ENCODE measurements at regions not wholly inside any gene's neighbourhood (a gene's known extent, or its start where the extent isn't known, plus 50 kb on each side); places are given as distances from the start of the nearest gene placed in this dataset.
A peak's percentile ranks its signal among the peaks of the same experiment; 100 is the strongest.

DNA sequence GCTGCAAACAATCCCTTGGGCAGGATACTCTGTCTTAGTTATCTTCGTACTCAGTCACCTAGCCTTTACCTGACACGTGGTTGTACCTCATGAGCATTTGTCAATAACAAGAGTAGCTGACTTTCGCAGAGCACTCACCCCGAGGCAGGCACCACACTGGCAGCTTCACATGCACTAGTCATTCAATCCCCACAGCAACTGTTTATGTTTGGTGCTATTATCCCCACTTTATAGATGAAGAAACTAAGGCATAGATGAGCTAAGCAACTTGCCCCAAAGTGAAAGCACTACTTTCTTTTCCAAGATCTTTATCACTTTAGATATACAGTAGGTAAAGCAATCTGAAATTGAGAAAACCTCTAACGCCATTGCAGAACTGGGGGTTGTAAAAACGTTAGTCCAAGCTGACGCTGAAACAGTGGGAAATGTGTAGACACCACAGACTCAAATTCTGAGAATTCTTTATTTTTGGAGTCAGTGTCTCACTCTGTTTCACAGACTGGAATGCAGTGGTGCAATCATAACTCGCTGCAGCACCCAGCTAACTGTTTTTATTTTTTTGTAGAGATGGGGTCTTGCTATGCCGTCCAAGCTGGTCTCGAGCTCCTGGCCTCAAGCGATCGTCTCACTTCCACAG is 446.0 kb downstream of the FOXO1 start:
- TF ChIP-seq, protein P1, sequence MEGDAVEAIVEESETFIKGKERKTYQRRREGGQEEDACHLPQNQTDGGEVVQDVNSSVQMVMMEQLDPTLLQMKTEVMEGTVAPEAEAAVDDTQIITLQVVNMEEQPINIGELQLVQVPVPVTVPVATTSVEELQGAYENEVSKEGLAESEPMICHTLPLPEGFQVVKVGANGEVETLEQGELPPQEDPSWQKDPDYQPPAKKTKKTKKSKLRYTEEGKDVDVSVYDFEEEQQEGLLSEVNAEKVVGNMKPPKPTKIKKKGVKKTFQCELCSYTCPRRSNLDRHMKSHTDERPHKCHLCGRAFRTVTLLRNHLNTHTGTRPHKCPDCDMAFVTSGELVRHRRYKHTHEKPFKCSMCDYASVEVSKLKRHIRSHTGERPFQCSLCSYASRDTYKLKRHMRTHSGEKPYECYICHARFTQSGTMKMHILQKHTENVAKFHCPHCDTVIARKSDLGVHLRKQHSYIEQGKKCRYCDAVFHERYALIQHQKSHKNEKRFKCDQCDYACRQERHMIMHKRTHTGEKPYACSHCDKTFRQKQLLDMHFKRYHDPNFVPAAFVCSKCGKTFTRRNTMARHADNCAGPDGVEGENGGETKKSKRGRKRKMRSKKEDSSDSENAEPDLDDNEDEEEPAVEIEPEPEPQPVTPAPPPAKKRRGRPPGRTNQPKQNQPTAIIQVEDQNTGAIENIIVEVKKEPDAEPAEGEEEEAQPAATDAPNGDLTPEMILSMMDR (IDR thresholded peaks at IDR 0.05; ENCODE audit: insufficient read depth, missing control alignments) = no peak
- FAIRE-seq (no peak), DNase-seq (ENCODE audit: insufficient read length, low spot score) (no peak)

DNA sequence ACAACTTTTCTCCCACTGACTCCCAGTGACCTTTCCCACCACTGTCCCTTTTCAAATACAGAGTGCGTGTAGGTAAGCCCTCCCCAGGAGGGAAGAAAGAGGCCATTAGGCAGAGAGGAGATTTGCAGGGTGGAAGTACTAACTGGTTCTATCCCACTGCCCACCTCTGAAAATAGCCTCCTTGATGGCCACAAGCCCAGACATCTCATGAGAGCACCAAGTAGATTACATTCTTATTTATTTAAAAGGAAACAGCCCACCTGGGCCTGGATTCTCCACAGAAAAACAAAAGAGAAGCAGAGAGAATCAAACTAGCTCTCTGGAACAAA is 445.3 kb downstream of the FOXO1 start:
- no peak for DNase-seq (ENCODE audit: insufficient read length, low spot score)
- TF ChIP-seq, protein P1 (IDR thresholded peaks at IDR 0.05; ENCODE audit: insufficient read depth, missing control alignments) = no peak
- no peak for FAIRE-seq

DNA sequence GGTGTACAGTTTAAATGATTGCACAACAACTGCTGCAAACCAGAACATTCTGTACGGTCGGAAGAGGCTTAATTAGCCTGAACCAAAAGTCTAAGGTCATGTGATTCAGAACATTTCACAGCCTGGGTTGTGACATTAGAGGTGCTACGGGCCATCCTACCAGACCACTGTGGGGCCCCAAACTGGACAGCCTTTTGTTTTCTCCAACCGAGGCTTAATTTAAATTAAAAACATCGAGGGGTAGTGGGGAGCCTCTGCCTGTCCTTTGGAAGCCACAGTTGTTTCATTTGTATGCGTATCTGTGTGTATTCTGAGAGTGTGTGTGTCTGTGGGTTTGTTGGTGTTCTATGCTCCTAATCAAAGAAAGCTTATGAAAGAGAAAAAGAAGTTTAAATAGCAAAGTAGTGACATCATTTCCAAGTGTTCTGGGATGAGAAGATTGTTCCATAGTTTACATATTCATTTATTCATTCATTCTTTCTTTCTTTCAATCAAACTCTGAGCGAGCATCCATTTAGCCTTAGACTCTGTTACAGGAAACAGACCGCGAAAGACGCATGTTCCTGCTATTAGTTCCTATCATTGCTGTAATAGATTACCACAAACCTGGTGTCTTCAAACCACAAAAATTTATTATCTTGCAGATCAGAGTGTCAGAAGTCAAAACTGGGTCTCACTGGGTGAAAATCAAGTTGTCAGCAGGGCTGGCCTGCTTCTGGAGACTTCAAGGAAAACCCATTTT is 444.8 kb downstream of the FOXO1 start:
- TF ChIP-seq, protein P1 (IDR thresholded peaks at IDR 0.05; ENCODE audit: insufficient read depth, missing control alignments) = no peak
- FAIRE-seq (no peak), DNase-seq (ENCODE audit: insufficient read length, low spot score) (no peak)

DNA sequence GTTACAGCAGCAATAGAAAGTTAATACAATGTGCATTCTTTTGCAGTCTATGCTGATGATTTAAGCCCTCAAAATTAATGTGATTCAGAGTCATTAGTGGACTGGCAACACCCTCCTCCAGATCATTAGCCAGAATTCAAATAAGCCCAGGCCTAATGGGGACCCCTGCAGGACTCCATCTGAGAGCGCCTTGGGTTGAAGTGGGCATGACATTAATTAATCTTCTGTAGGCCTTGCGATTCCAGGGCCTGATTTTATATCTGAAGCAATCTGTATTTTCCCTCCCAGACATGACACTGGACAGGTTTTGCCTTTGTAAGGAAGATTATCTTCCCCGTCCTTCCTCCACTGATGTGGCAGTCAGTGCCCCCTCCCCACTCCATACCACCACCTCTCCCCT is 442.9 kb downstream of the FOXO1 start:
- FAIRE-seq (no peak), DNase-seq (ENCODE audit: insufficient read length, low spot score) (no peak)
- TF ChIP-seq, protein P1 (IDR thresholded peaks at IDR 0.05; ENCODE audit: insufficient read depth, missing control alignments) = peak; percentile 4

DNA sequence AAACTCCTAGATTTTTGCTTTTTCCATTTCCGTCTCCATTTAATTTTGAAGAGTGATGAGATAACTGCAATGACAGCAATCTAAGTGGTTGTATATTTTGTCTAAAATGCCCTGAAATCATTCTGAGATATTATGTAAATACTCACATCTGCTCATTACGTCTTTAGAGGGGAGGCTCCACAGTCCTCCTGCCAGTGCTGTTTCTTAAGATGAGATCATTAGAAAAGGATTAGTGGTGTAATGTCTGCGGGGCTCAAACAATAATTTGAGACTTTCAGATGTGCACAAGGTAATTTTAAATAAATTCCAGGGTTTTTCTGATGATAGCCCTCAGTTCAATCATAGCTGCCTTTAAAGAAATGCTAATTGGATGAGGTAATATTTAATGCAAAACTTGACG is 437.9 kb downstream of the FOXO1 start:
- TF ChIP-seq, protein P1 (IDR thresholded peaks at IDR 0.05; ENCODE audit: insufficient read depth, missing control alignments) = no peak
- no peak for DNase-seq (ENCODE audit: insufficient read length, low spot score)
- no peak for FAIRE-seq

DNA sequence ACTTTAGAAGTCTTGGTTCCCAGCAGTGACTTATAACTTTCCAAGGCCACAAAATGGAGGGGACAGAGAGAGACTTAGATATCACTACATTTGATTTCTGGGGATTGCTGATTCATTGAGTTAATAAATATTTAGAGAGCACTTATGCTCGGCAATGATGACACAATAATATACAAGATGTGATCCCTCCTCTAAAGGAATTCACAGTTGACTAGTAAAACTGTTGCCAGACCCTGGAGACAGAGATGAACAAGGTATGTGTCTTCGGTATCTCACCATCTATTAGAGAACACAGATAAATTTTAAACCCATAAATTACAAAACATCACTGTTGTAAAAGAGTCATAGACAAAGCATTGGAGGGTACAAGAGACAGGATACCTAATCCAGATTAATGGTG is 437.5 kb downstream of the FOXO1 start:
- DNase-seq (ENCODE audit: insufficient read length, low spot score) = no peak
- no peak for FAIRE-seq

More for the DNA sequence above, 437.5 kb downstream of the FOXO1 start:
- TF ChIP-seq, protein P1 (IDR thresholded peaks at IDR 0.05; ENCODE audit: insufficient read depth, missing control alignments) = no peak

Data from D721Med (cell line).